NOMO-1 treated with DMSO at 0.1 percent for 48 hours (cell line): ENCODE measurements at regions not wholly inside any gene's neighbourhood (a gene's known extent, or its start where the extent isn't known, plus 50 kb on each side); places are given as distances from the start of the nearest gene placed in this dataset.

ENCODE experiments used
- DNase-seq: peaks from one replicate; lab custom pipeline; 2025; ENCODE audit not compliant: unreplicated experiment; lab: John Stamatoyannopoulos, UW

DNA sequence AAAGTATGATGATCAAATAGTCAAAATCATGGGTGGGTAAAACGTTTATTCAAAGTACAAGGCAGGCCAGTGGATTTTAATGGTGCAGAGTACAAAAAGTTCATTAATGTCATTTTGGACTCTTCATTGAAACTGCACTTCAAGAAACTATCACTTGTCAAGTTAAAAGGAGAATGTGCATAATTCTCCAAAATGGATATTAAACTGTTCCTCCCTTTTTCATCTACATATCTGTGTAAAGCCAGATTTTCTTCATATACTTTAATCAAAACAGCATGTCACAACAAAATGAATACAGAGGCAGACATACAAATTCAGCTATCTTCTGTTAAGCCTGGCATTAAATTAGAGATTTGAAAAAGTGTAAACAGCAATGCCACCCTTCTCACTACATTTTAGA lies 401.6 kb downstream of the NR2F1-AS1 start:
- DNase-seq = no peak

GRCh38 chr5:93174930-93175329 lies 406.1 kb downstream of the NR2F1-AS1 start:
- no peak for DNase-seq

GRCh38 chr5:93165559-93165958 lies 415.5 kb downstream of the NR2F1-AS1 start:
- DNase-seq = no peak

DNA sequence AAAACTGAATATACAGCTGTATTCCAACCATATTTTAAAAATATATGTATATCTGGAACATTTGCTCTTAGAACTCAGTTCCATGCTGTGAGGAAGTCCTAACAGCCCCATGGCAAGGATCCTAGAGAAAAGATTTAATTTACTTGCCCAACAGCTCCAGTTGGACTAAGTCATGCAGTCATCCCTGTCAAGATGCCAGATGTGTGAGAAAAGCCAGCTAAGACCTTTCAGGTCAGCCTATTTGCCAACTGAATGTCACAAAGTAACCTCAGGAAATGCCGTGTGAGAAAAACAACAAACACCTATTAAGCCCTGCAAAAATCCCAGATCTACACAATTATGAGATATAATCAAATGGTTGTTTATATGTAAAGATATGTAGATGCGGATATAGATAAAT lies 416.3 kb downstream of the NR2F1-AS1 start:
- no peak for DNase-seq

GRCh38 chr5:93163010-93163663 lies 417.9 kb downstream of the NR2F1-AS1 start:
- no peak for DNase-seq

DNA sequence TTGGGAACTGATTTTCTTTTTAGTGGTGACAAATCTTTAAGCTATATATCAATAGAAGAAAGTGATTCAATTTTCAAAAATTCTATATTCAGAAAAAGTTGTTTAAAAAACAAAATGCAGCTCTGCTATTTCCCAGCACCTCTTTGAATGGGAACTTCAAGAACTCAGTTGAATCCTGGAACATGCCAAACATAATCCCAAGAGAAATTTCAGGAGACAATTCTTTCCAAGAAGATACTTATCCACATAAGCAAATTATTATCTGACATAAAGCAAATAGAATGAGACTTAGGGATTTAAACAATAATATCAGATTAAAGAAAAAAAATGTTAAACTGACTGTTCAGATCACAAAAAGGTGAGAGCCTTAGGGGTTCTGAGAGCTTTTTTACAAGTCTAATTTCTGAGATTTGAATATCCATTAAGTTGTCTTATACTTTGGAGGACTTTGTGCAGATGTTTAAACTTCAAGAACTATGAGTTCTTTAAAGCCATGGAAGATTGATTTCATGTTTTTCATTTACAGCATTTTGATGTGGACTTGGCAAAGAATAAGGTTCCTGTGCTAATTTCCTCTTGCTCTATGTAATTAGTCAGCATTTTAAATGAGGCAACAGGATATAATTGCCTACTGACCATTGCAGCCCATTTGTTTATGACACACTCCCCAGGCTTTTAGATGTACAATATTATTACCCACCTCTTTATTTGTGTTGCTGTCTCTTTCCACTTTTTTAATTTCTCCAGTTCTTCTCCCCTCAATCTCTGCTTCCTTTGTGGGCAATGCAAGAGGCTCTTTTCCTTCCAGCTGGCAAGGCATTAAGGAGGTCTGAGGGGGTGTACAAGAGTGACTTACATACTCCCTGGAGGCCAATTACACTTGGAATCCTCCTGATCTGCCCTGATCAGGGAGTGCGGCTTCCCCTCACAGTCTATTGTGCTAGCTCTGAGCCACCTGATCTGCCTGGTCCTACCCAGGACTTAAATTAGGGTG lies 419.1 kb downstream of the NR2F1-AS1 start:
- no peak for DNase-seq

DNA sequence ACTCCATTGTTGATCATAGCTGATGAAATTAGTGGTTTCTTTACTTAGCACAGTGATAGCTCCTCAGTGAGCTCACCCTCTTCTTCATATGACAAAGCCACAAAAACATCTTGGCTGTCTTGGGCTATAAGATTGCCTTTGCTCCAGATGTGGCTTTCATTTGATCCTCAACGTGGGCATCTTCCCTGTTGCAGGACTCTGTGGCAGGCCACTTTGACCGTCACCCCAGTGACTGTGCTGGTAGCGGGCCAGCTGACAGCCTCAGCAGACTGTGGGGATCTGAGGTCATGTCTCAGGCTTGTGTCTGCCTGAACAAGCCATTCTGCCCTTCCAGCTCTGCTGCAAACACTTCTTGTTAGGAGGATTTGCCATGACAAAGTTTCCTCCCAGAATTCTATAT lies 422.2 kb downstream of the NR2F1-AS1 start:
- no peak for DNase-seq

GRCh38 chr5:93156566-93156965 lies 424.5 kb downstream of the NR2F1-AS1 start:
- no peak for DNase-seq

DNA sequence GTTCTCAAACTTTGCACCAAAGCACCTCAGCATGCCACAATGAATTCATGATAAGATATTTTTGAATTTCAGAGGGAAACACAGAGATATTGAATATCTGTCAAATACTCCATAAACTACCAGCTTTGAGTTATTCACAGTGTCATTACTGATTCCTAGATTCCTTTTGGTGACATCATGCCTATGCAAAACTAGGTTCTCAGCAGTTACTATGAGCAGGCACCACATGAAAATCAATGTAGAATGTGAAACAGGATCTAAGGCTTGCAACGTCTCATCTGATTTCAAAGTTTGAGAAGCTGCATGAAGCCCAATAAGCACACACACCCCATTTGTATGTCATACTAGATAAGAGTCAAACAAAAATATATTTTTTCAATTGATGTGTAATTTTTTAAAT lies 426.5 kb downstream of the NR2F1-AS1 start:
- no peak for DNase-seq

DNA sequence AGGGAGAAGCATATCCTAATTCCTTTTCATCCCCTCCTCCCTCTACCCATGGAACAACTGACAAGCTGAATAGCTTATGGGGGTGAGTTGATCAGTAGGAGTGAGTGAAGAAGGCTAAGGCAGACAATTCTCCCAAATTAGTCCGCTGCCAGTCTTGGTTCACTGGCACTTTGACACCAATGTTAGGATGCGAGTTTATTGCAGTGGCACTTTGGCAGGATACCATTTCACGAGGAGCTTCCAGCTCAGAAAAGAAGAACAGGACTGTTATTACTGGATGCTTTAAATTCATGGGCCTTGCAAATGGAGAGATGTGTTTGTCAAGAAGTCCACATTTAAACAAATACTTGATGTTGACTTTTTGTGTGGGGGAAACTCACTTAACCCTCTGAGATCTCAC lies 427.6 kb downstream of the NR2F1-AS1 start:
- no peak for DNase-seq

- no peak for DNase-seq
These were observed 429.1 kb downstream of the NR2F1-AS1 start for GRCh38 chr5:93151896-93152295.

GRCh38 chr5:93151121-93151520 lies 429.9 kb downstream of the NR2F1-AS1 start:
- no peak for DNase-seq

- DNase-seq = no peak
These were observed 430.6 kb downstream of the NR2F1-AS1 start for GRCh38 chr5:93150311-93151012.

DNA sequence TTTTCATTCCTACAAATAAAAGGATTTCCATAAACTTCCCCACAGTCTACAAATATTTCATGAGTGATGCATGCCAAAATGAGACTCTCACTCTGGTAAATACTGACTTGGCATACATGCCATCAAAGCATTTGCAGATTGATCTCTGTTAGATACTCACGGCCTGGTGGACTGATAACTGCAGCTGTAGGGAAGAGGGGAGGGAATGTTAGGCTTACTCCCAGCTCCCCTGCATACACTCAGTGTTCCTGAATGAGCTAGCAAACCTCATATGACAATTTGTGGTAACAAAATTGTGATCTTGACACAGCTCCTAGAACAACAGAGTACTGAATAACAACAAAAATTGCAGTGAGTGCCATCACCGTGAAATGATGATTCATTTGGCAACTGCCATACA lies 435.3 kb downstream of the NR2F1-AS1 start:
- no peak for DNase-seq

DNA sequence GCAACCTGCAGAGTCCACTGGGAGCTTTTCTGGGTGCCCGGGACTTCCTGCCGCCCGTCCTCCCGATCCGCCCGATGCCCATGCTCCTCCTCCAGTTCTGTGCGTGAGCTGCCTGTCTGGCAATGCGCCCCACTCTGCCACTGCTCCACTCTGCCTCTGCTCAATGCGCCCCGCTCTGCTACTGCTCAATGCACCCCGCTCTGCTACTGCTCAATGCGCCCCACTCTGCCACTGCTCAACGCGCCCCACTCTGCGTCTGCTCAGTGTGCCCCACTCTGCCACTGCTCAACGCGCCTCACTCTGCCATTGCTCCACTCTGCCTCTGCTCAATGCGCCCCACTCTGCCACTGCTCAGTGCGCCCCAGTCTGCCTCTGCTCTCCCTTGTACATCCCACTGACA lies 436.0 kb downstream of the NR2F1-AS1 start:
- DNase-seq = no peak

- DNase-seq = no peak
These were observed 439.1 kb downstream of the NR2F1-AS1 start for GRCh38 chr5:93141969-93142368.

- no peak for DNase-seq
These were observed 450.2 kb downstream of the NR2F1-AS1 start for GRCh38 chr5:93130624-93131490.

DNA sequence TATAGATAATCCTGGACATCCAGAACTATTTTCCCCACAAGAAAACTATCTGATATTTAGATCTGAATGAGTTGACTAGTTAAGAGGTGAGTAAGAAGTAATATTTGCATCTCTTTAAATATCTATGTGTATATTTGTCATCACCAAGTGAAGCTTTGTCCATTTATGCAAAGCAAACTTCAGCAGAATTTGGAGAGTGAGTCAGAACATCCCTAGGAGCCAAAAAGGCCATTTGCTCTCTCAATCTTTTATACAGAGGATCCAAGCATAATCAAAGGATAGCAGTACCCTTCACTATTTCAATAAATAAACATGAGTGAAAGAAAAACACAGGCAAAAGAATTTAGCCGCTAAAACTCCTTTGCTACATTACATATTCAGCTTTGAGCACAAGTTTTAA lies 454.4 kb downstream of the NR2F1-AS1 start:
- no peak for DNase-seq

DNA sequence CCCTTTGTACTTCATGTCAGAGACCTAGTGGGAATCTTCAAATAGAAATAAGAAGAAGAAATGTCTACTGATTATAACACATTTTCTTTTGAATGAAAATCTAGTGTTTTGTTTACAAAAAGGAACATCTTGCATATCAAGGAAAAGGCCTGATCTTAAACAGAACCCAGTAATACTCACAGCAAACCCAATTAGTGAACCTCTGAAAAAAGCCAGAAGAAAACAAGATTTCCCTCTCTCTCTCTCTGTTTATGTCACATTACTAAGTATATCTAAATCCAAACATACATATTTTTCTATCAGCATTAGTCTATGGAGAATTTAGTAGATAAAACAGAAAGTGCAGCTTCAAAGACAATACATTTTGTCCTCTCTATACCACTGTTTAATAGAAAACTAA lies 457.9 kb downstream of the NR2F1-AS1 start:
- no peak for DNase-seq

GRCh38 chr5:93122446-93122845 lies 458.6 kb downstream of the NR2F1-AS1 start:
- DNase-seq = no peak

DNA sequence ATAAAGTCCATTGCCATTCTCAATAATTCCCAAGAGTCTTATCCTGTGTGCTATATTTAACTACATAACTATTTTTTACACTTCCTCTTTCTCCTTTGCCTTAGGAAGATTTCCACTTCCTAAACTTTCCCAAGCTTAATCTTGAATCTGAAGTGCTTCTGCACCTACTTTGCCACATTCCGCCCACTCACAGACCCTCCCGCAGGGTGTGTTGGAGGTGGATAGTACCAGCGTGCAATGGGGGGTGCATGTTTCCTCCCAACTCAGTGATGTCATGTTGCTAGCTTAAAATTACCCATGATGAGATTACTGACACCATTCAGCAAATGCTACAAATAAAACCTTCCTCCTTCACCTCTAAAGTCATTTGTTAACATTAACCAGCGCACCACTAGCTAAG lies 460.2 kb downstream of the NR2F1-AS1 start:
- no peak for DNase-seq
